Breast epithelium (tissue), 3 donors: ENCODE measurements at regions not wholly inside any gene's neighbourhood (a gene's known extent, or its start where the extent isn't known, plus 50 kb on each side); places are given as distances from the start of the nearest gene placed in this dataset.

Source experiments
- CTCF ChIP-seq, 3 donors: fragments of 450-650 bp; IDR thresholded peaks; one replicate each; pipeline ENCODE4 v1.5.1; 2016 to 2017; ENCODE audit warnings: antibody characterized with exemption in 3 of 3, mild to moderate bottlenecking in 3 of 3, moderate library complexity in 3 of 3
- POLR2A ChIP-seq: fragments of 450-650 bp; IDR thresholded peaks from one replicate; pipeline ENCODE4 v1.6.1; 2016; ENCODE audit warnings: antibody characterized with exemption, mild to moderate bottlenecking, moderate library complexity

- TF ChIP-seq CTCF (IDR thresholded peaks at IDR 0.05) = no peak
- no peak for TF ChIP-seq POLR2A
These were observed 228.8 kb downstream of the BUD13 start for GRCh38 chr11:116543911-116544475.
